IMR-90 (cell line): ENCODE measurements at regions not wholly inside any gene's neighbourhood (a gene's known extent, or its start where the extent isn't known, plus 50 kb on each side); places are given as distances from the start of the nearest gene placed in this dataset.

Source experiments
- ATAC-seq: fragments of 200-7000 bp; cut with Tn5 transposase; 2 replicates; pipeline ENCODE4 v1.9.1; 2020; ENCODE audit warnings: low read depth, mild to moderate bottlenecking, moderate library complexity
- BruUV-seq: library from RNA; stranded (reverse); fragments of 400-500 nt; replicated peaks from 2 replicates; lab custom pipeline; 2021; lab: Mats Ljungman, UMichigan
- CTCF ChIA-PET: fragments of 300-600 bp; formaldehyde crosslinking; extraction: SDS; loops from one replicate; lab custom pipeline; 2021; ENCODE audit warnings: antibody characterized with exemption; lab: Yijun Ruan, JAX
- POLR2A ChIA-PET: fragments of 300-600 bp; sonication (Branson Sonifier 250); formaldehyde crosslinking; loops from one replicate; lab custom pipeline; 2022; ENCODE audit warnings: antibody characterized with exemption; ENCODE audit not compliant: unreplicated experiment; lab: Charles Lee
- DNase-seq: peaks from one replicate; pipeline ENCODE4 v3.0.0; 2013
- H2AFZ ChIP-seq: replicated peaks from 2 replicates; pipeline ENCODE3; 2013; ENCODE audit warnings: low read length, mild to moderate bottlenecking; ENCODE audit not compliant: poor library complexity
- H2AK5ac ChIP-seq: 2 replicates; pipeline ENCODE4 v1.6.1; 2013; ENCODE audit warnings: low read depth, low read length, inconsistent platforms
- H2AK9ac ChIP-seq: replicated peaks from 2 replicates; pipeline ENCODE3; 2013; ENCODE audit warnings: mild to moderate bottlenecking, low read depth, low read length, moderate library complexity; ENCODE audit not compliant: poor library complexity
- H2BK120ac ChIP-seq: 2 replicates; pipeline ENCODE4 v1.6.1; 2013; ENCODE audit warnings: low read depth, low read length, inconsistent platforms
- H2BK15ac ChIP-seq: 3 replicates; pipeline ENCODE4 v1.6.1; 2013; ENCODE audit warnings: low read depth, low read length, inconsistent platforms
- H2BK20ac ChIP-seq: 2 replicates; pipeline ENCODE4 v1.6.1; 2013; ENCODE audit warnings: low read depth, mild to moderate bottlenecking, inconsistent platforms, low read length, moderate library complexity
- H2BK5ac ChIP-seq: 2 replicates; pipeline ENCODE4 v1.6.1; 2013; ENCODE audit warnings: mild to moderate bottlenecking, low read depth, low read length, inconsistent platforms; ENCODE audit not compliant: poor library complexity, severe bottlenecking
- H3K14ac ChIP-seq: replicated peaks from 2 replicates; pipeline ENCODE4 v1.6.1; 2013; ENCODE audit warnings: low read depth, low read length, inconsistent platforms
- H3K18ac ChIP-seq: 2 replicates; pipeline ENCODE4 v1.6.1; 2013; ENCODE audit warnings: low read depth, low read length, control low read depth
- H3K23ac ChIP-seq: 2 replicates; pipeline ENCODE4 v1.6.1; 2013; ENCODE audit warnings: low read depth, low read length, inconsistent platforms
- H3K27ac ChIP-seq: 2 replicates; pipeline ENCODE4 v1.5.1; 2013; ENCODE audit warnings: mild to moderate bottlenecking, control low read depth, low read length; ENCODE audit not compliant: insufficient read depth
- H3K27me3 ChIP-seq: 2 replicates; pipeline ENCODE4 v1.6.1; 2013; ENCODE audit warnings: low read length; ENCODE audit not compliant: control insufficient read depth, insufficient read depth
- H3K36me3 ChIP-seq: 2 replicates; pipeline ENCODE4 v1.6.1; 2013; ENCODE audit warnings: low read length, mixed read lengths; ENCODE audit not compliant: control insufficient read depth, insufficient read depth
- H3K4ac ChIP-seq: 2 replicates; pipeline ENCODE4 v1.6.1; 2013; ENCODE audit warnings: low read depth, low read length, inconsistent platforms
- H3K4me1 ChIP-seq: 2 replicates; pipeline ENCODE4 v1.6.1; 2013; ENCODE audit warnings: low read length, mixed read lengths; ENCODE audit not compliant: control insufficient read depth, insufficient read depth
- H3K4me2 ChIP-seq: 2 replicates; pipeline ENCODE4 v1.6.1; 2013; ENCODE audit warnings: low read depth, mild to moderate bottlenecking, control low read depth, low read length, moderate library complexity
- H3K4me3 ChIP-seq: 2 replicates; pipeline ENCODE4 v1.5.1; 2013; ENCODE audit warnings: low read depth, mild to moderate bottlenecking, control low read depth, low read length, moderate library complexity; ENCODE audit not compliant: insufficient read depth
- H3K56ac ChIP-seq: 2 replicates; pipeline ENCODE4 v1.6.1; 2013; ENCODE audit warnings: low read length, inconsistent platforms; ENCODE audit not compliant: insufficient read depth; ENCODE audit errors: extremely low read depth
- H3K79me1 ChIP-seq, 2 experiments: 2 replicates each; pipeline ENCODE4 v1.6.1; 2013; ENCODE audit warnings: low read length in 2 of 2, inconsistent platforms in 1 of 2, low read depth in 1 of 2
- H3K9ac ChIP-seq: 2 replicates; pipeline ENCODE4 v1.6.1; 2013; ENCODE audit warnings: low read depth, low read length, control low read depth
- H3K9me1 ChIP-seq: 2 replicates; pipeline ENCODE4 v1.6.1; 2013; ENCODE audit warnings: low read length, inconsistent platforms; ENCODE audit not compliant: insufficient read depth
- H3K9me3 ChIP-seq: 2 replicates; pipeline ENCODE4 v1.6.1; 2013; ENCODE audit warnings: low read length; ENCODE audit not compliant: control insufficient read depth, insufficient read depth
- H4K20me1 ChIP-seq: 2 replicates; pipeline ENCODE4 v1.6.1; 2013; ENCODE audit warnings: low read length, inconsistent platforms; ENCODE audit not compliant: insufficient read depth
- H4K5ac ChIP-seq: 2 replicates; pipeline ENCODE4 v1.6.1; 2013; ENCODE audit warnings: mild to moderate bottlenecking, low read depth, low read length, control low read depth
- H4K8ac ChIP-seq, 2 experiments: 2 replicates each; pipeline ENCODE4 v1.6.1; 2013; ENCODE audit warnings: low read depth in 2 of 2, low read length in 2 of 2, control low read depth in 1 of 2, inconsistent platforms in 1 of 2
- H4K91ac ChIP-seq: 2 replicates; pipeline ENCODE4 v1.6.1; 2013; ENCODE audit warnings: low read depth, low read length, inconsistent platforms; ENCODE audit not compliant: insufficient read depth
- CEBPB ChIP-seq: IDR thresholded peaks from 2 replicates; pipeline ENCODE4 v1.6.1; 2012; ENCODE audit warnings: low read depth, low read length, improper control_type of control experiment
- CHD1 ChIP-seq: IDR thresholded peaks from 2 replicates; pipeline ENCODE4 v1.6.1; 2012; ENCODE audit warnings: low read depth, low read length, improper control_type of control experiment
- FOS ChIP-seq: fragments of 150-350 bp; IDR thresholded peaks from 2 replicates; pipeline ENCODE4 v1.6.1; 2016; ENCODE audit warnings: low read depth, low read length
- MAFK ChIP-seq: IDR thresholded peaks from 2 replicates; pipeline ENCODE4 v1.6.1; 2012; ENCODE audit warnings: low read depth, low read length, improper control_type of control experiment
- MAZ ChIP-seq: IDR thresholded peaks from 2 replicates; pipeline ENCODE4 v1.6.1; 2012; ENCODE audit warnings: low read depth, mild to moderate bottlenecking, low read length, improper control_type of control experiment, moderate library complexity, borderline replicate concordance
- MXI1 ChIP-seq: IDR thresholded peaks from 2 replicates; pipeline ENCODE4 v1.6.1; 2012; ENCODE audit warnings: low read depth, mild to moderate bottlenecking, low read length, moderate library complexity, borderline replicate concordance
- POLR2A ChIP-seq: IDR thresholded peaks from 2 replicates; pipeline ENCODE4 v1.6.1; 2012; ENCODE audit warnings: mild to moderate bottlenecking, low read depth, low read length
- RAD21 ChIP-seq: IDR thresholded peaks from 2 replicates; pipeline ENCODE4 v1.6.1; 2012; ENCODE audit warnings: low read length, improper control_type of control experiment
- RFX5 ChIP-seq: IDR thresholded peaks from 2 replicates; pipeline ENCODE4 v1.8.0; 2012; ENCODE audit warnings: low read depth, mild to moderate bottlenecking, low read length, moderate library complexity
- SMC3 ChIP-seq: fragments of 150-350 bp; IDR thresholded peaks from 2 replicates; pipeline ENCODE4 v1.6.1; 2016; ENCODE audit warnings: low read depth, mild to moderate bottlenecking, antibody characterized with exemption, low read length, moderate library complexity
- WGBS, 2 experiments: methylation state at CpG; one replicate each; pipeline versions ENCODE4 v1.1.5 to v1.1.7; 2013; ENCODE audit warnings: missing lambda C conversion rate in 2 of 2; ENCODE audit not compliant: insufficient read length in 1 of 2; ENCODE audit errors: extremely low coverage in 2 of 2; 5-methylcytosine and 5-hydroxymethylcytosine counted together
- dilution Hi-C: fragments of 300-500 bp; cut with HindIII; formaldehyde crosslinking; loops from one replicate; pipeline ENCODE4 v1.14.3; 2018; ENCODE audit warnings: low sequenced_read_pairs; ENCODE audit not compliant: unreplicated experiment
- in situ Hi-C: fragments of 300-500 bp; cut with MboI; formaldehyde crosslinking; loops from 3 replicates; pipeline ENCODE4 v1.14.3; 2019; ENCODE audit warnings: low sequenced_read_pairs, inconsistent platforms, mixed read lengths
- intact Hi-C: fragments of 100-400 bp; cut with micrococcal nuclease; formaldehyde crosslinking; loops from 2 replicates; pipeline ENCODE4 v1.10.0; 2022
- TF ChIP-seq, protein P1 (sequence below): fragments of 150-350 bp; IDR thresholded peaks from 2 replicates; pipeline ENCODE4 v1.6.1; 2016; ENCODE audit warnings: low read depth, mild to moderate bottlenecking, low read length, moderate library complexity, borderline replicate concordance

DNA sequence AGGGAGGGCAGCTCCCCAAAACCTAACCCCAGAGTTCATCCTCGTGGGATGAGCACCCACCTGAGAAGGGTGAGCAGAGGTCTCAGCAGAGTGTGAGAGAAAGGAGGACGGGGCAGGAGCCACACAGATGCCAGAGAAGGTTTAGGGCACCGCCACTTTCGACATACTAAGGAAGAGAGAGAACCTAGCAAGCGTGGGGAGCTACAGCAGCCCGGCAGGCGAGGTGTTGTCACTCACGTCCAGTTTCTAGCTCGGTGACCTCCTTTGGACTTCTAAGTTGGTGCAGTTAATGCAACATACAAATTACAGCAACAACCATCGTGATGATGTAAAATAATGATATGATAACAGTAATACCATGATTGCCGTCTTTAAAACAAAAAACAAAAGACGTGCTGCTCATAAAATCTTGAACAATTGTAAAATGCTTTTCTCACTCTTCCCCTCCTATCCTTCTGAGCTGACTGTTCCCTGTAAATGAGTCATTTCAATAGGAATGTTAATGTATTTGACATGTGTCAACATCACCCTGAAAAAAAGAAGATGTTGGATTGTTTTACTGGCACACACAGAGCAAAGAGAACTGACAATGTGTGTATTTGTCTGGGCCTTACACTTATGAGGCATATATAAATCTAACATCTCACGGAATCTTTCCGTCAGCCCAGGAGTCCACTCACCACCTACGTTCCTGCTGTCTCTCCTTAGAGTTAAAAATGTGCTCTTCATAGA is 158.2 kb upstream of the MAF start:
- BruUV-seq, result no TSS peak
- 63% methylated on average over 2 of the region's 15 CpGs; no CpG with 5 or more reads in 1 of the 2 experiments for WGBS, 2 experiments
- Histone ChIP-seq H4K8ac (no peak overlapping the region), H4K5ac (no peak overlapping the region), H3K9ac (no peak overlapping the region), H2BK15ac (no peak overlapping the region), H3K9me1 (no peaks in the 10 kb centered on the region), H3K14ac (no peak overlapping the region), H4K91ac (no peak overlapping the region), H2BK5ac (no peak overlapping the region), H3K4me2 (no peak overlapping the region), H2AFZ (no peak overlapping the region), H2AK5ac (no peak overlapping the region), H3K23ac (no peak overlapping the region), H3K9me3 (peaks cover 4% of the 10 kb centered on the region; the same call in 1 of the 2 replicates), H3K56ac (no peak overlapping the region), H3K27me3 (no peaks in the 10 kb centered on the region), H3K4me1 (no peaks in the 10 kb centered on the region), H3K4me3 (no peak overlapping the region), H3K18ac (no peak overlapping the region), H4K20me1 (no peaks in the 10 kb centered on the region), H3K27ac (no peak overlapping the region), H2BK120ac (no peak overlapping the region), H2BK20ac (no peak overlapping the region), H3K36me3 (no peaks in the 10 kb centered on the region), H3K4ac (no peak overlapping the region), H3K79me1 (no peaks in the 10 kb centered on the region), H2AK9ac (no peak overlapping the region)
- intact Hi-C loops, result no loop called here
- in situ Hi-C loops, result no loop called here
- ChIA-PET POLR2A (no interaction called here), CTCF (no interaction called here)
- TF ChIP-seq CEBPB, result no peak
- TF ChIP-seq SMC3, result no peak
- TF ChIP-seq RFX5, result no peak
- TF ChIP-seq RAD21, result no peak
- TF ChIP-seq FOS, result no peak
- TF ChIP-seq MXI1, result no peak
- no peak for TF ChIP-seq MAZ
- TF ChIP-seq, protein P1, sequence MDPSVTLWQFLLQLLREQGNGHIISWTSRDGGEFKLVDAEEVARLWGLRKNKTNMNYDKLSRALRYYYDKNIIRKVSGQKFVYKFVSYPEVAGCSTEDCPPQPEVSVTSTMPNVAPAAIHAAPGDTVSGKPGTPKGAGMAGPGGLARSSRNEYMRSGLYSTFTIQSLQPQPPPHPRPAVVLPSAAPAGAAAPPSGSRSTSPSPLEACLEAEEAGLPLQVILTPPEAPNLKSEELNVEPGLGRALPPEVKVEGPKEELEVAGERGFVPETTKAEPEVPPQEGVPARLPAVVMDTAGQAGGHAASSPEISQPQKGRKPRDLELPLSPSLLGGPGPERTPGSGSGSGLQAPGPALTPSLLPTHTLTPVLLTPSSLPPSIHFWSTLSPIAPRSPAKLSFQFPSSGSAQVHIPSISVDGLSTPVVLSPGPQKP, result no peak
- TF ChIP-seq MAFK, result no peak
- TF ChIP-seq CHD1, result no peak
- TF ChIP-seq POLR2A, result no peak
- ATAC-seq (no peak), DNase-seq (no peak)
- dilution Hi-C loops, result no loop called here
